ENCODE measurements at regions not wholly inside any gene's neighbourhood (a gene's known extent, or its start where the extent isn't known, plus 50 kb on each side); places are given as distances from the start of the nearest gene placed in this dataset.

- TF ChIP-seq CSDC2 (CRISPR knock-in tag; IDR thresholded peaks at IDR 0.05) (no peak), CSRNP3 (CRISPR knock-in tag; IDR thresholded peaks at IDR 0.05) (no peak)
These were observed 144.4 kb upstream of the ZFHX3 start (continued) for GRCh38 chr16:73192232-73192894.

GRCh38 chr16:73191660-73192046 lies 143.7 kb upstream of the ZFHX3 start:
- no peak for ATAC-seq
- TF ChIP-seq ZC3H10 (CRISPR knock-in tag; IDR thresholded peaks at IDR 0.05) (no peak), ISL1 (CRISPR knock-in tag; IDR thresholded peaks at IDR 0.05) (no peak), ARNTL (CRISPR knock-in tag; IDR thresholded peaks at IDR 0.05; ENCODE audit: borderline replicate concordance, low read depth) (no peak), GLIS3 (CRISPR knock-in tag; IDR thresholded peaks at IDR 0.05) (no peak), PATZ1 (CRISPR knock-in tag; IDR thresholded peaks at IDR 0.05; ENCODE audit: borderline replicate concordance) (no peak), TOX (CRISPR knock-in tag; IDR thresholded peaks at IDR 0.05; ENCODE audit: borderline replicate concordance) (no peak), POU6F1 (CRISPR knock-in tag; IDR thresholded peaks at IDR 0.05; ENCODE audit: borderline replicate concordance, low read depth) (no peak), ZNF565 (CRISPR knock-in tag; conservative IDR thresholded peaks at IDR 0.05; ENCODE audit: low read depth) (no peak), CREB5 (CRISPR knock-in tag; IDR thresholded peaks at IDR 0.05; ENCODE audit: low read depth) (no peak), ESRRG (CRISPR knock-in tag; IDR thresholded peaks at IDR 0.05) (no peak), ZFP3 (CRISPR knock-in tag; IDR thresholded peaks at IDR 0.05) (no peak), RARB (CRISPR knock-in tag; IDR thresholded peaks at IDR 0.05) (no peak), ZFP30 (CRISPR knock-in tag; IDR thresholded peaks at IDR 0.05) (no peak), TSHZ2 (CRISPR knock-in tag; IDR thresholded peaks at IDR 0.05) (no peak), TCF4 (CRISPR knock-in tag; IDR thresholded peaks at IDR 0.05; ENCODE audit: borderline replicate concordance) (no peak), OSR1 (CRISPR knock-in tag; IDR thresholded peaks at IDR 0.05) (no peak), CSDC2 (CRISPR knock-in tag; IDR thresholded peaks at IDR 0.05) (no peak)

GRCh38 chr16:73190688-73191659 lies 143.0 kb upstream of the ZFHX3 start:
- no peak for ATAC-seq

More at GRCh38 chr16:73190688-73191659, 143.0 kb upstream of the ZFHX3 start:
- TF ChIP-seq OSR1 (CRISPR knock-in tag; IDR thresholded peaks at IDR 0.05) (no peak), ISL1 (CRISPR knock-in tag; IDR thresholded peaks at IDR 0.05) (no peak), BACH2 (CRISPR knock-in tag; IDR thresholded peaks at IDR 0.05; ENCODE audit: borderline replicate concordance) (no peak), SNAI2 (CRISPR knock-in tag; IDR thresholded peaks at IDR 0.05) (no peak), TCF4 (CRISPR knock-in tag; IDR thresholded peaks at IDR 0.05; ENCODE audit: borderline replicate concordance) (no peak), ESRRG (CRISPR knock-in tag; IDR thresholded peaks at IDR 0.05) (no peak)

Data from SK-N-SH treated with all-trans-retinoic acid at 6 μM for 48 hours (cell line).